Fibroblast of upper back skin (primary cell): ENCODE measurements at regions not wholly inside any gene's neighbourhood (a gene's known extent, or its start where the extent isn't known, plus 50 kb on each side); places are given as distances from the start of the nearest gene placed in this dataset.
"Not testable (repeated sequence)": the region's sequence is repeated elsewhere in the genome, so short reads cannot be mapped to it uniquely, and the experiment has no call there.

Source experiments
- DNase-seq: peaks from one replicate; pipeline ENCODE4 v3.0.0-alpha.2; 2013

DNA sequence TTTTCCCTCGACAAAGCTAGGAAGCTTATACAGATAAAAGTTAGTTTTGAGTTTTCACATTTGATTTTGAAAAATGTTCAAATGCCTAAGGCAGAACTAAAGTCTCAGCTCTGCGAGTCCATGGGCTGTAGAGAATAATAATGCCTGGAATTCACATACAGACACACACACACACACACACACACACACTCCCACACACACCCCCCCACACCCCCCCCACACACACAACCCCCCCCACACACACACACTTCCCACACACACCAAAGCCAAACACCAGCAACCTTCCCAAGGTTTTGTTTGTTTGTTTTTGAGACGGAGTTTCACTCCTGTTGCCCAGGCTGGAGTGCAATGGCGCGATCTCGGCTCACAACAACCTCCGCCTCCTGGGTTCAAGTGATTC is 62.8 kb upstream of the EIF5 start:
- no peak for DNase-seq

DNA sequence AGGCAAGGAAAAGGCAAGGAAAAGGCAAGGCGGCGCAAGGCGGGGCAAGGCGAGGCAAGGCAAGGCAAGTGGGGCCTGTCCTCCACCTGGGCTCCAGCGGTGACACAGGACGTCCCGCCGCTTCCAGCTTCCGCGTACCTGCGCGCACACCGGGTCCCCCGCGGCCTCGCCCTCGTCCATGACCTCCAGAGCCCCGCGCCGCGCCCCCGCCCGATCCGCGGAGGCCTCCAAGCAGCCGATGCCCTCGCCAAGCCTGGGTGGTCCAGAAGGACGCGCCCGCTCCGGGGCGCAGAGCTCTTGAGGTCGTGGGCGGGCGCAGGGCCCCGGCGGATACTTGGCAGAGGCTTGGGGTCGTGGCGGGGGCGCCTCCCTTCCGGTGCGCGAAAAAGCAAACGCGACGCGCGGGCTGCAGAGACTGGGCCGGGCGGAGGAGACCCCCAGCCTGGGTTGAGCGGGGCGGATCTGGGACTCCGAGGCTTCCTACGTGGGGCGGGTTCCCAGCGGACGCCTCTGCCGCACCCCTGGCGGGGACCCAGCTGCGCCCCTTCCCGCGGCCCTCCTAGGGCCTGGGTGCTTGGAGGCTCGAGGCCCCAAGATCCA is 60.8 kb upstream of the EIF5 start:
- DNase-seq, result no peak

DNA sequence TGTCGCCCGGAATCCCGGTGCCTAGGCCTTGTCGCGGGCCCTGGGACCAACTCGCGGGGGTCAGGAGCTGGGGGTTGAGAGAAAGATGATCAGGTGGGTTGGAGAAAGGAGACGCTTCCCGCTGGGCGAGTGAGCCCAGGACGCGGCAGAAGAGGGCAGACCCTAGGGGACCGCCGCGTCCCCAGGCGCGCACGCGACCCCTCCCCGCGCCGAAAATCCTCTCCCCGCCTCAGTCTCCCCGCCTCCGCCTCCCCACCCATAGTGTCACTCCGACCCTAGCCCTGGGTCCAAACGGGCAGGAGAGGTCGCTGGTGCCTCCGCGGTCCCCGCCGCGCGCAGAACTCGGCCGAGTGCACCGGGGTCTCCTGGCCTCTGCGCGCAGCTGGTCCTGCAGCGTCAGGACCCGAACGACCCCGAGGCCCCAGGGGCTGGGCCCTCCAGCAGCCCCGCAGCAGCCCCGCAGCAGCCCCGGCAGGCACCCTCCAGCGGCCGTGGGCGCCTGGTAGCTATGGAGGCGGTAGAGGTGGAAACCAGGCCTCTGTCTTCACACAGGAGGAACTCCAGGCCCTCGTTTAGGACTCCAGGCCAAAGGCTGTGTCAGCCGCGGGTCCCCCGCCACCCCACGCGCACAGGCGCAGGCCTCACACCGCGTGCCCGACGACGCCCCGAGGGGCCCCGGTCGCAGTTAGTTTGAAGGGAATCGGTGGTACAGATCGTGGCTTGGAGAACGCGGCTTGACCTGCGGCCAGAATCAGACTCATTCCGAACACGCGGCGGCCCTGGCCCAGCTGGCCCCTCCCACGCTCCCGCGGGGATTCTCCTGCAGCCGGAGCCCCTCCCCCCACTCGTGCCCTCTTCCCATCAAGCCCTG is 60.1 kb upstream of the EIF5 start:
- no peak for DNase-seq

DNA sequence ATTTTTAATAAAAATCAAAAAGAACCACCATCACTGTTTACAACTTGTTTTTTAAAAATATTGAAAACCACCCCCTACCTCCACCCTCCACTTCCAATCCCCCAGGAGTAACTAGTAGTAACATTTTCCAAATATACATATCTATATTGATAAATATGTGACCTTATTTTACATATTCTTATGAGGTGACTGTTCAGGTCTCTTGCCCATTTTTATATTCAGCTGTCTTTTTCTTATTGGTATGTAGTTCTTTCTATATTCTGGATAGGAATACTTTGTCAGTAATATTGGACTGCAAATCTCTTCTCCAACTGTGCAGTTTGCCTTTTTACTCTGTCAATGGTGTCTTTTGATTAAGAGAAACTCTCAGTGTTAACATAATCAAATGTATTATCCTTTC is 59.0 kb upstream of the EIF5 start:
- DNase-seq, result no peak

DNA sequence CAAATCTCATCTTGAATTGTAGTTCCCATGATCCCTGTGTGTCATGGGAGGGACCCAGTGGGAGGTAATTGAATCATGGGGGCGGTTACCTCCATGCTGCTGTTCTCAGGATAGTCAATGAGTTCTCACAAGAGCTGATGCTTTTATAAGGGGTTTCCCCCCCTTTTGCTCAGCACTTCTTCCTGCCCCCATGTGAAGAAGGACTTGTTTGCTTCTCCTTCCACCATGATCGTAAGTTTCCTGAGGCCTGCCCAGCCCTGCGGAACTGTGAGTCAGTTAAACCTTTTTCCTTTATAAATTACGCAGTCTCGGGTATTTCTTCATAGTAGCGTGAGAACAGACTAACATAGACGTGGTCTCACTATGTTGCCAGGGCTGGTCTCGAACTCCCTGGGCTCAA is 56.1 kb upstream of the EIF5 start:
- no peak for DNase-seq

DNA sequence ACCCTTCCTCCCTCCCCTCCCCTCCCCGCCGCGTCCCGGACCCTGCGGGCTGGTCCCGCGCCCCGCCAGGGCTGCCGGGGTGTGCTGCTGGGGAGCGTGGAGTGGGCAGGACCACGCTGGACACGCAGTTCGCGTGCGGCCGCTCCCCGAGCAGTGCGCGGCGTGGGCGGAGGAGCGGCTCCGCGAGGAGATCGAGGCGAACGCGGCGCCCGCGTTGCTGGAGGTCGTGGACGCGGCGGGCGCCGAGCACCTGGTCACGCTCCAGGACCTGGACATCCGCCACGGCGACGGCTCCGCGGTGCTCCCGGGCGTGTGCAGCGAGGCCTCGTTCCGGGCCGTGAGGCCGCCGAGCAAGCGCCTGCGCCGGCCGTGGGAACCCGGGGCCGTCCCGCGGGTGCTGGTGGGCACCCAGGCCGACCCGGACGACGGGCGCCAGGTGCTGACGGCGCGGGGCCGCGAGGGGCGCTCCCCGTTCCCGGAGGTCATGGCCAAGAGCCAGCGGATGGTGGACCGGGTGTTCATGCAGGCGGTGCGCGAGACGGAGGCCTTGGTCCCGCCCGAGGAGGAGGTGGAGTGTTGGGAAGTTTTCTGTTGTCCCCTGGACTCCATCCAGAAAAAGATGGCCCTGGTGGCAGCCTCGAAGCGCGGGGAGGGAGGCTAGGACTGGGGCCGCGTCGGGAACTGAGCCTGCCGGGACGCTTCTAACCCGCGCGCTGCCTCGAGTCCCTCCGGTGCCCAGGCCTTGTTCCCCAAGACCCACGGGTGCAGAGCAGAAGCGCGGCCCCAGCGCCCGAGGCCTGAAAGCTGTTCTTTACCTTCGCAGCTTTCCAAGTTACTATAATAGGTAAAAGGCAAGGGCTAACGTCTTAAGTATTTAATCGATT is 54.7 kb upstream of the EIF5 start:
- no peak for DNase-seq

DNA sequence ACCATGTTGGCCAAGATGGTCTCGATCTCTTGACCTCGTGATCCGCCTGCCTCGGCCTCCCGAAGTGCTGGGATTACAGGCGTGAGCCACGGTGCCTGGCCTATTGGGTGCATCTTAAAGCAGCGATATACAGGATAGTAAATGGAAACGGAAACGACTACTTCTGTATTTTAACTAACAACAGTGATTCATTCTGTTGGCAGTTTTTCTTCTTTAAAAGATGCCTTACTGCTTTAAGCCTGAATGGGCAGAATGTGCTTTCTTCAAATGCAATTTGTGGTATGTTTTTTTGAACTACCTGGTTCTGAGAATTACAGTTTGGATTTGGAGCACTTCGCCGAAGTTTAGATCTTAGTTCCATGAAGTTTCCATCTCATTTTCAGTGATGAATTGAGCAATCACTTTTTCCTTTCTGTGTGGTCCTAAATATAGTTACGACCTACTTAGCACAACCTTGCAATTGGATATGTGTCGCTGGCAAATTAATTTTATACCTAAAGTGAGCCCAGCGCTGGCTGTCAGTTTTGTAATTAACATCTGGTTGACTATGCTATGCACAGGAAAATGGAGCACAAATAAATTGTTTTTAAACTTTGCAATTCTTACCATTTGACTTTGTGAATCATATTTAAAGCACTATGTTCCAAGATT is 53.6 kb upstream of the EIF5 start:
- DNase-seq, result no peak

DNA sequence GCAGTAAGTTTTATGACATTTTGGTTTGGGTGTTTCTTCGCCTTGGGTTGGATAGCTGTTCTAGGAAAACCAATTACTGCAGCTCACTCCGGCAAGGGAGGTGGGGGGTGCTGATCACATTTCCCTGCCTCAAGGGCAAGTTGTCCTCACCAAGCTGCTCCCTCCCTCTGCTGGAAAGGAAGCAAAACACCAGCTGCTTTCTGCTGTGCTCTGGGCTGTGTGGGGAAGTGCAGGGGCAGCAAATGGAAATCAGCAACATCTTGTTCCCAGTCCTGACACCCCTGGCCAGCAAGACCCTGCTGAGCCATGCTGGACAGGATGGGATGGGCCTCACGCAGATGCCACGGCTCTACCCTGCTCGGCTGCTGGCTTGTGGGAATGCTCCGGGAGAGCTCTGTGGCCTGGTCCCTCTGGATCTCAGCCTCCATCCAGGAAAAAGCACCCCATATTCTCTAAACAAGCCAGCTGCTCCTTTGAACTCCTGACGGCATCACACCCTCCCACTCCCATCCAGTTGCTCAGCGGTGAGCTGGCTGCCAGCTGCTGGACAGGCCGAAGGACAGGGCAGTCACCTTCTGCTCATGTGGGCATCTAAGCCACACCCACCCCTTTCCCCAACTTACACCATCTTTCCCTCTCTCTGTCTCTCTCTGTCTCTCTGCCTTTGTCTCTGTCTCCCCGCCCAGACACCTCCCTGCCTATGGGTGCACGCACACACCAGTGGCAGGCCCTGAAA is 52.4 kb upstream of the EIF5 start:
- peak; percentile 26 for DNase-seq

DNA sequence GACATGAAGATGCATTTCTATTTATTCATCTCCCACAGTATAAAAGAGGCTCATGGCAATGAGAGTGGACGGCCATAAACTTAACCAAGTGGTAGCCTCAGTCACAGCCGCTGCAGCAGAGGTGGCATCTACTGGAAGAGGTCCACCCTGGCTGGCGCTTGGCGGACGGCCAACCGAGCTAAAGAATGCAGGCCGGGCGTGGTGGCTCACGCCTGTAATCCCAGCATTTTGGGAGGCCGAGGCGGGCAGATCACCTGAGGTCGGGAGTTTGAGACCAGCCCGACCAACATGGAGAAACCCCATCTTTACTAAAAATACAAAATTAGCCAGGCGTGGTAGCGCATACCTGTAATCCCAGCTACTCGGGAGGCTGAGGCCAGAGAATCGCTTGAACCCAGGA is 51.7 kb upstream of the EIF5 start:
- DNase-seq, result not testable (repeated sequence)

DNA sequence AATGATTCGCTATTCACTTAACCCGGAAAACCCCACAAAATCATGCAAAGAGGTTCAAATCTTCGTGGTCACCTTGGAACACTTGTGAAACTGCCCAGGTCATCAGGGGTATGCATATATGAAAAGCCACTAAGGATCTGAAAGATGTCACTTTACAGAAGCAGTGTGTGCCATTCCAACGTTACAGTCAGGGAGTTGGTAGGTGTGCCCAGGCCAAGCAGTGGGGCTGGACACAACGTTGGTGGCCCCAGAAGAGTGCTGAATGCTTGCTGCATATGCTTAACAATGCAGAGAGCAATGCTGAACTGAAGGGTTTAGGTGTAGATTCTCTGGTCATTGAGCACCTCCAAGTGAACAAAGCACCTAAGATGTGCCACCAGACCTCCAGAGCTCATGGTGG is 51.1 kb upstream of the EIF5 start:
- no peak for DNase-seq

DNA sequence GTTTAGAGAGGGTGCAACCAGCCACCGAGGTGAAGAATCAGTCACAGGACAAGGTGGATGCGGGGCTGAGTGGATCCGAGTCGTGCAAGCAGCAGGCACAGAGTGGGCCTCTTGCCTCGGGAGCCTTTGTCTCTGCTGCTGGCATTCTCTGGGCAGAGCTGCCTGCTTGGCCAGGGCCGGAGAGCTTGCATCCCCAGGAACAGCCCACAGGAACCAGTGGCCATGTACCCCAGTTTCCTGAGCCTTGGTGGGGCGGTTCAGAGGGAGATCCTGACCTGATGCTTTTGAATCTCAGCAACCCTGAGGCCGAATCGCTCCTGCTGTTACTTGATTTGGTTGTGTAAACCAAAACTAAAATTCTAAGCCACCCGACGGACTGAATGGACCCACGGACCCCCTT is 50.1 kb upstream of the EIF5 start:
- no peak for DNase-seq
